HG02981 (cell line): ENCODE measurements at regions not wholly inside any gene's neighbourhood (a gene's known extent, or its start where the extent isn't known, plus 50 kb on each side); places are given as distances from the start of the nearest gene placed in this dataset.

ENCODE experiments used
- ATAC-seq: cut with Tn5 transposase; IDR thresholded peaks from one replicate; pipeline ENCODE4 v1.9.1; 2021; ENCODE audit warnings: mild to moderate bottlenecking, moderate library complexity; ENCODE audit not compliant: unreplicated experiment

- ATAC-seq: no peak
These were observed 93.5 kb downstream of the MBL2 start for GRCh38 chr10:52679117-52679516.

GRCh38 chr10:52682766-52683165, 89.8 kb downstream of the MBL2 start:
- no peak for ATAC-seq

- ATAC-seq: no peak
These were observed 88.8 kb downstream of the MBL2 start for GRCh38 chr10:52683776-52684175.

GRCh38 chr10:52688899-52689298, 83.7 kb downstream of the MBL2 start:
- no peak for ATAC-seq

- no peak for ATAC-seq
These were observed 76.4 kb downstream of the MBL2 start for GRCh38 chr10:52696232-52696631.

- ATAC-seq: no peak
These were observed 70.9 kb downstream of the MBL2 start for GRCh38 chr10:52701647-52702046.

- ATAC-seq: no peak
These were observed 69.1 kb downstream of the MBL2 start for GRCh38 chr10:52703451-52703850.

GRCh38 chr10:52703898-52704297, 68.7 kb downstream of the MBL2 start:
- no peak for ATAC-seq

GRCh38 chr10:52706332-52707070, 66.1 kb downstream of the MBL2 start:
- no peak for ATAC-seq
